HG03457 (cell line): ENCODE measurements at regions not wholly inside any gene's neighbourhood (a gene's known extent, or its start where the extent isn't known, plus 50 kb on each side); places are given as distances from the start of the nearest gene placed in this dataset.

Experiments used
- ATAC-seq: cut with Tn5 transposase; IDR thresholded peaks from one replicate; pipeline ENCODE4 v1.9.1; 2021; ENCODE audit warnings: moderate number of reproducible peaks; ENCODE audit not compliant: unreplicated experiment

- no peak for ATAC-seq
Measured at GRCh38 chr12:77366616-77367015, 301.2 kb upstream of the E2F7 start.

GRCh38 chr12:77364400-77364799 is 299.0 kb upstream of the E2F7 start:
- ATAC-seq = no peak

GRCh38 chr12:77362509-77363210 is 297.3 kb upstream of the E2F7 start:
- no peak for ATAC-seq

GRCh38 chr12:77357655-77358054 is 292.3 kb upstream of the E2F7 start:
- no peak for ATAC-seq

- no peak for ATAC-seq
Measured at GRCh38 chr12:77354766-77355362, 289.5 kb upstream of the E2F7 start.

- no peak for ATAC-seq
Measured at GRCh38 chr12:77352946-77353345, 287.6 kb upstream of the E2F7 start.

GRCh38 chr12:77351860-77352259 is 286.5 kb upstream of the E2F7 start:
- no peak for ATAC-seq

- ATAC-seq = no peak
Measured at GRCh38 chr12:77349689-77350370, 284.5 kb upstream of the E2F7 start.

- no peak for ATAC-seq
Measured at GRCh38 chr12:77347017-77347416, 281.6 kb upstream of the E2F7 start.

GRCh38 chr12:77345336-77345735 is 280.0 kb upstream of the E2F7 start:
- no peak for ATAC-seq

- no peak for ATAC-seq
Measured at GRCh38 chr12:77344651-77345050, 279.3 kb upstream of the E2F7 start.

- no peak for ATAC-seq
Measured at GRCh38 chr12:77343291-77343690, 277.9 kb upstream of the E2F7 start.

GRCh38 chr12:77342253-77342652 is 276.9 kb upstream of the E2F7 start:
- ATAC-seq = no peak

- ATAC-seq = no peak
Measured at GRCh38 chr12:77339610-77340009, 274.2 kb upstream of the E2F7 start.

GRCh38 chr12:77337362-77337761 is 272.0 kb upstream of the E2F7 start:
- ATAC-seq = no peak

GRCh38 chr12:77334806-77335205 is 269.4 kb upstream of the E2F7 start:
- no peak for ATAC-seq

GRCh38 chr12:77328326-77328725 is 263.0 kb upstream of the E2F7 start:
- ATAC-seq = no peak

- no peak for ATAC-seq
Measured at GRCh38 chr12:77325511-77326236, 260.3 kb upstream of the E2F7 start.

- peak; percentile 96 for ATAC-seq
Measured at GRCh38 chr12:77324763-77325468, 259.5 kb upstream of the E2F7 start.

- ATAC-seq = no peak
Measured at GRCh38 chr12:77324416-77324762, 259.0 kb upstream of the E2F7 start.

- no peak for ATAC-seq
Measured at GRCh38 chr12:77323788-77324415, 258.5 kb upstream of the E2F7 start.
